Ishikawa (cell line): ENCODE measurements at regions not wholly inside any gene's neighbourhood (a gene's known extent, or its start where the extent isn't known, plus 50 kb on each side); places are given as distances from the start of the nearest gene placed in this dataset.

ENCODE experiments used
- FOXM1 ChIP-seq: IDR thresholded peaks from 2 replicates; pipeline ENCODE4 v1.6.1; 2012; ENCODE audit warnings: low read depth, borderline replicate concordance
- TF ChIP-seq, protein P1 (sequence below): IDR thresholded peaks from 2 replicates; pipeline ENCODE4 v1.6.1; 2012; ENCODE audit warnings: low read depth, mild to moderate bottlenecking
- TF ChIP-seq, protein P2 (sequence below): IDR thresholded peaks from 2 replicates; pipeline ENCODE4 v1.6.1; 2012

DNA sequence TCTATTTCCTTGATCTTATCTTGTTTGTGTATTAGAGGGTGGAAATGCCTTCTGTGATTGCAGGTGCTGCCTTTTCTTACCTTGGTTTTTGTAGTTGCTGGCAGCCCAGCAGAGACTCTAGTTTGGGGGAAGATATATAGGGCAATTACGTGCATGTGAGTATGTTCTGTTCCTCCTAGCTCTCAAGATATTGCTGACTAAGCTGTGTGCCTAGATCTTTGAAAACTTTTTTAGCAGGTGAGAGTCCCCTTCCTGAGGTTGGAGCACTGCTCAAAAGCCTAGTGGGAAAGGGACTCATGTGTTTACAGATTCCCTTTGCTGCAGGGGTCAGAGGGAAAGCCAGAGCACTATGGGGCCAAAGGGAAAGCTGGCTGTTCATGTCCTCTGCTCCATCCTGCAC lies 136.1 kb downstream of the VSIG4 start:
- TF ChIP-seq, protein P1, sequence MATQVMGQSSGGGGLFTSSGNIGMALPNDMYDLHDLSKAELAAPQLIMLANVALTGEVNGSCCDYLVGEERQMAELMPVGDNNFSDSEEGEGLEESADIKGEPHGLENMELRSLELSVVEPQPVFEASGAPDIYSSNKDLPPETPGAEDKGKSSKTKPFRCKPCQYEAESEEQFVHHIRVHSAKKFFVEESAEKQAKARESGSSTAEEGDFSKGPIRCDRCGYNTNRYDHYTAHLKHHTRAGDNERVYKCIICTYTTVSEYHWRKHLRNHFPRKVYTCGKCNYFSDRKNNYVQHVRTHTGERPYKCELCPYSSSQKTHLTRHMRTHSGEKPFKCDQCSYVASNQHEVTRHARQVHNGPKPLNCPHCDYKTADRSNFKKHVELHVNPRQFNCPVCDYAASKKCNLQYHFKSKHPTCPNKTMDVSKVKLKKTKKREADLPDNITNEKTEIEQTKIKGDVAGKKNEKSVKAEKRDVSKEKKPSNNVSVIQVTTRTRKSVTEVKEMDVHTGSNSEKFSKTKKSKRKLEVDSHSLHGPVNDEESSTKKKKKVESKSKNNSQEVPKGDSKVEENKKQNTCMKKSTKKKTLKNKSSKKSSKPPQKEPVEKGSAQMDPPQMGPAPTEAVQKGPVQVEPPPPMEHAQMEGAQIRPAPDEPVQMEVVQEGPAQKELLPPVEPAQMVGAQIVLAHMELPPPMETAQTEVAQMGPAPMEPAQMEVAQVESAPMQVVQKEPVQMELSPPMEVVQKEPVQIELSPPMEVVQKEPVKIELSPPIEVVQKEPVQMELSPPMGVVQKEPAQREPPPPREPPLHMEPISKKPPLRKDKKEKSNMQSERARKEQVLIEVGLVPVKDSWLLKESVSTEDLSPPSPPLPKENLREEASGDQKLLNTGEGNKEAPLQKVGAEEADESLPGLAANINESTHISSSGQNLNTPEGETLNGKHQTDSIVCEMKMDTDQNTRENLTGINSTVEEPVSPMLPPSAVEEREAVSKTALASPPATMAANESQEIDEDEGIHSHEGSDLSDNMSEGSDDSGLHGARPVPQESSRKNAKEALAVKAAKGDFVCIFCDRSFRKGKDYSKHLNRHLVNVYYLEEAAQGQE, result no peak
- no peak for TF ChIP-seq FOXM1
- TF ChIP-seq, protein P2, sequence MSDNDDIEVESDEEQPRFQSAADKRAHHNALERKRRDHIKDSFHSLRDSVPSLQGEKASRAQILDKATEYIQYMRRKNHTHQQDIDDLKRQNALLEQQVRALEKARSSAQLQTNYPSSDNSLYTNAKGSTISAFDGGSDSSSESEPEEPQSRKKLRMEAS, result no peak
